ENCODE measurements at regions not wholly inside any gene's neighbourhood (a gene's known extent, or its start where the extent isn't known, plus 50 kb on each side); places are given as distances from the start of the nearest gene placed in this dataset.
"Not testable (repeated sequence)": the region's sequence is repeated elsewhere in the genome, so short reads cannot be mapped to it uniquely, and the experiment has no call there.

DNA sequence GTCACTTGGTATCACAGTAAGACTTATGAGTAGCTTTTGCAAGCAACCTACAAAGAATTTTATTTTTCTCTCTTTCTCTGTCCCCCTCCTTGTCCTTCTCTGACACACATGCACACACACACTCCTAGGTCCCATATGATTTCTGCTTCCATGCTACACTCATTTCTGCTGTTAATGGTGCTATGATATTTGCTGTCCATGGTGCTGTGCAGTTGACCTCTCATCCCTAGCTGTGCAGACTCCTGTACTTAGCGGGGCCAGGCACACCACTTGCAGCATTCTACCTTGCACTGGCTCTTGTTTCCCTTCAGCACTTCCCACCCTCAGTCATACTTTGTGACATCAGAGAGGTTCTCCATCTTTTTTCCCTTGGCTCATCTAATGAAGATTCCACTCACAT is 158.9 kb upstream of the CNTNAP4 start:
- Histone ChIP-seq H3K36me3 (no peaks in the 10 kb centered on the region), H3K27ac (no peak overlapping the region), H3K4me1 (no peaks in the 10 kb centered on the region), H3K27me3 (no peaks in the 10 kb centered on the region), H3K9me3 (no peaks in the 10 kb centered on the region), H3K4me3 (no peak overlapping the region)
- TF ChIP-seq, protein P1, sequence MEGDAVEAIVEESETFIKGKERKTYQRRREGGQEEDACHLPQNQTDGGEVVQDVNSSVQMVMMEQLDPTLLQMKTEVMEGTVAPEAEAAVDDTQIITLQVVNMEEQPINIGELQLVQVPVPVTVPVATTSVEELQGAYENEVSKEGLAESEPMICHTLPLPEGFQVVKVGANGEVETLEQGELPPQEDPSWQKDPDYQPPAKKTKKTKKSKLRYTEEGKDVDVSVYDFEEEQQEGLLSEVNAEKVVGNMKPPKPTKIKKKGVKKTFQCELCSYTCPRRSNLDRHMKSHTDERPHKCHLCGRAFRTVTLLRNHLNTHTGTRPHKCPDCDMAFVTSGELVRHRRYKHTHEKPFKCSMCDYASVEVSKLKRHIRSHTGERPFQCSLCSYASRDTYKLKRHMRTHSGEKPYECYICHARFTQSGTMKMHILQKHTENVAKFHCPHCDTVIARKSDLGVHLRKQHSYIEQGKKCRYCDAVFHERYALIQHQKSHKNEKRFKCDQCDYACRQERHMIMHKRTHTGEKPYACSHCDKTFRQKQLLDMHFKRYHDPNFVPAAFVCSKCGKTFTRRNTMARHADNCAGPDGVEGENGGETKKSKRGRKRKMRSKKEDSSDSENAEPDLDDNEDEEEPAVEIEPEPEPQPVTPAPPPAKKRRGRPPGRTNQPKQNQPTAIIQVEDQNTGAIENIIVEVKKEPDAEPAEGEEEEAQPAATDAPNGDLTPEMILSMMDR (IDR thresholded peaks at IDR 0.05): no peak
- FAIRE-seq (no peak), DNase-seq (no peak), ATAC-seq (no peak)
- intact Hi-C loops (cut with DNase I): no loop called here
- 57 to 58% methylated on average over 1 of the region's 1 CpG for WGBS, 2 donors

DNA sequence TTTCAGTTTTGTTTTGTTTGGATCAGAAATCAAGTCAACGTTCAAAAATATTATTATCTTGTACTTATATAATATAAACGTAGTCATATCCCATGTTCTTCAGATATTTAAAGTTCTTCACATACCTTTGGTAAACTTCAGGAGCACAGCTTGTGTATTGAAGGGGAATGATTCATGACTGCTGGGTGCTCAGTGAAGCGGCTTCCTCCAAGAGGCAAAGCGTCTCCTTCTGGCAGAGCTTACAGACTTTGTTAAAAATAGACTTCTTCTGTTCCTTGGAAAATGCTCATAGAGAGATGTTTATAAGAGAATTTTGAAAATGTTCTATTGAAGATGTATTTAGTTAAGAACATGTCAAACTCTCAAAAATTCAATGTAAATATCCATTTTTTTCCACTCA is 155.6 kb upstream of the CNTNAP4 start:
- H3K36me3 ChIP-seq: no peaks in the 10 kb centered on the region
- ATAC-seq: no peak
- TF ChIP-seq, protein P1 (IDR thresholded peaks at IDR 0.05): no peak
- H3K27ac ChIP-seq: no peak overlapping the region
- 55 to 63% methylated on average over 4 of the region's 4 CpGs for WGBS, 2 donors
- no peak overlapping the region for H3K4me3 ChIP-seq
- intact Hi-C loops (cut with DNase I): no loop called here
- no peaks in the 10 kb centered on the region for H3K9me3 ChIP-seq
- no peaks in the 10 kb centered on the region for H3K27me3 ChIP-seq
- DNase-seq: no peak
- H3K4me1 ChIP-seq: no peaks in the 10 kb centered on the region
- no peak for FAIRE-seq

DNA sequence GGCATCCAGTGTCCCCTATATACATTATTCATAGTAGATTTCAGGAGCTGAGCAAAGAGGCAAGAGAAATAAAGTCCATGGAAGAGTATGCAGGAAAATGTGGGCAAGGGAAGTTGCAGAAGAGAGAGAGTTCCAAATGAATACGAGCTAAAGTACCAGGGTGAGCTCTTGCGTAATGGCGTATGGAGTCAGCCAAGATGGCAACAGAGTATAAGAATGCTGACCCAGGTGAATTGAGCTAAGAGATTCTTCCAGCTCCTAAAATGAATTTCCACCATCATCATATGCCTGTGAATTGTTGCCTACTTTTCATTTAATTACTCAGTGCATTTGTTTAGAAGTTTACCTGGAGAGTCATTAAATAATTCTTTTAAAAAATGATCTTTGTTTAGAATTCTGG is 153.2 kb upstream of the CNTNAP4 start:
- H3K4me1 ChIP-seq: no peaks in the 10 kb centered on the region
- intact Hi-C loops (cut with DNase I): no loop called here
- H3K4me3 ChIP-seq: no peak overlapping the region
- ATAC-seq (no peak), FAIRE-seq (no peak), DNase-seq (no peak)
- H3K36me3 ChIP-seq: no peaks in the 10 kb centered on the region
- H3K27ac ChIP-seq: no peak overlapping the region
- WGBS, 2 donors: 75 to 78% methylated on average over 3 of the region's 3 CpGs
- TF ChIP-seq, protein P1 (IDR thresholded peaks at IDR 0.05): no peak
- no peaks in the 10 kb centered on the region for H3K27me3 ChIP-seq
- H3K9me3 ChIP-seq: no peaks in the 10 kb centered on the region

DNA sequence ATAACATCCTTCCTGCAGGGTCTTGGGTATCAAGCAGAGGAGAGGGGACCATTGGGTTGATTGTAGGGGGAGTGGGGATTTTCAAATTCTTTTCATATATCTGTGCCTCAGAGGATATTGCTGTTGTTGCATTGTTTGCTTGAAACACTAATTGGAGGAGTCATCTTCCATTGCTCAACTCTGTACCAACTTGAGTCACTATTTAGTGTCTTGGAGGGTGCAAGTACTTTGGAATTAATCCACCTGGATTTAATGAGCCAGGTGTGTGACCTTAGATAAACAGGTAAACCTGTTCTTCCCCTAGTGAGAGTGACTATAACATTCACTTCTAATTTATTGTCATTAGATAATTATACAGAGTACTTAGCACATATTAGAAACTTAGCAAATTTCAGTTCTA is 151.3 kb upstream of the CNTNAP4 start:
- Histone ChIP-seq H3K9me3 (no peaks in the 10 kb centered on the region), H3K4me3 (no peak overlapping the region), H3K36me3 (no peaks in the 10 kb centered on the region), H3K27me3 (no peaks in the 10 kb centered on the region), H3K27ac (no peak overlapping the region), H3K4me1 (no peaks in the 10 kb centered on the region)
- FAIRE-seq: no peak
- intact Hi-C loops (cut with DNase I): no loop called here
- TF ChIP-seq, protein P1 (IDR thresholded peaks at IDR 0.05): no peak
- ATAC-seq: no peak
- no peak for DNase-seq

DNA sequence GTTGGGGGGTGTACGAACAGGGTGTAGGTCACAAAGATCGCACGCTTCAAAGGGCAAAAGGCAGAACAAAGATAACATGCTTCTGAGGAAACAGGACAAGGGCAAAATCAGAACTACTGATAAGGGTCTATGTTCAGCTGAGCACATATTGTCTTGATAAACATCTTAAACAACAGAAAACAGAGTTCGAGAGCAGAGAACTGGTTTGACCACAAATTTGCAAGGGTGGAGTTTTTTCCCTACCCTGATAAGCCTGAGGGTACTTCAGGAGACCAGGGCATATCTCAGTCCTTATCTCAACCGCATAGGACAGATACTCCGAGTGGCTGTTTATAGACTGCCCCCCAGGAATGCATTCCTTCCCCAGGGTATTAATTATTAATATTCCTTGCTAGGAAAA is 139.1 kb upstream of the CNTNAP4 start:
- intact Hi-C loops (cut with DNase I); ATAC-seq; H3K9me3 ChIP-seq; H3K27ac ChIP-seq; H3K36me3 ChIP-seq; FAIRE-seq; DNase-seq; H3K27me3 ChIP-seq; H3K4me3 ChIP-seq; H3K4me1 ChIP-seq: not testable (repeated sequence)
- 51 to 62% methylated on average over 6 of the region's 6 CpGs for WGBS, 2 donors

DNA sequence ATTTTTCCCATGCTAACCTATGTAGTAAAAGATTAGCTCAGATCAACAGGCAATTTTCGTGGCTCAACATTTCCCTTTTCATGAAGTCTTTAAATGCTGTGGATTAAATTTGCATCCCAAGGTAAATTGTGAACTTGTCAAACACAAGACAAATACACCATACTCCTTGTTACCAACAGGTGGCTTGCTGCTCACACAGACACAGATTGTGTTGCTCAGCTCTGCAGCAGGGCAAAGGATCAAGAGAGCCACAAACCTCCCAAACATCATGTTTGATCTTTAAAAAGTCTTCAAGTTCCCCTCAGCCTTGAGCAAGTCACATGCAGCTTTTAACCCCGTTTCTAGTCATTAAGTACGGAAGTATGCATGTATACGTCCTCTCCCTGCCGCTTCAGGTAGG is 119.6 kb upstream of the CNTNAP4 start:
- 56 to 61% methylated on average over 5 of the region's 5 CpGs for WGBS, 2 donors
- H3K9me3 ChIP-seq: no peaks in the 10 kb centered on the region
- H3K4me1 ChIP-seq: no peaks in the 10 kb centered on the region
- intact Hi-C loops (cut with DNase I): no loop called here
- H3K27ac ChIP-seq: no peak overlapping the region
- ATAC-seq: no peak
- FAIRE-seq: no peak
- DNase-seq: no peak
- no peaks in the 10 kb centered on the region for H3K36me3 ChIP-seq
- no peaks in the 10 kb centered on the region for H3K27me3 ChIP-seq
- H3K4me3 ChIP-seq: no peak overlapping the region
- TF ChIP-seq, protein P1 (IDR thresholded peaks at IDR 0.05): no peak

Measured in pancreas (tissue), 10 donors.